NCI-H524 (cell line): ENCODE measurements at regions not wholly inside any gene's neighbourhood (a gene's known extent, or its start where the extent isn't known, plus 50 kb on each side); places are given as distances from the start of the nearest gene placed in this dataset.

Experiments
- DNase-seq, 2 experiments: peaks; one replicate each; lab custom pipeline; 2025; lab: John Stamatoyannopoulos, UW

DNA sequence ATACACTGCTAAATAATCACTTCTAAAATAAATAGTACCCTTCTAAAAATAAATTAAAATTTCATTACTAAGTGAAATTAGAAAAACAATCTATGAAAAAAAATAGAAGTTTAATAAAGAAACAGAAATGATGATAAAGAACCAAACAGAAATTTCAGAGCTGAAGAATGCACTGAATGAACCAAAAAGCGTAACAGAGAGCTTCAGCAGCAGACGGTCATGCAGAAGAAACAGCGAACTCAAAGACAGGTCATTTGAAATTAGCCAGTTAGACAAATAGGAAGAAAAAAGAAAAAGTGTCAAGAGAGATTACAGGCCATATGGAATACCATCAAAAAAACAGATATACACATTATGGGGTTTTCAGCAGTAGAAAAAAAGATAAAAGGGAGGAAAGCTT lies 706.7 kb downstream of the TBC1D32 start:
- no peak for DNase-seq

DNA sequence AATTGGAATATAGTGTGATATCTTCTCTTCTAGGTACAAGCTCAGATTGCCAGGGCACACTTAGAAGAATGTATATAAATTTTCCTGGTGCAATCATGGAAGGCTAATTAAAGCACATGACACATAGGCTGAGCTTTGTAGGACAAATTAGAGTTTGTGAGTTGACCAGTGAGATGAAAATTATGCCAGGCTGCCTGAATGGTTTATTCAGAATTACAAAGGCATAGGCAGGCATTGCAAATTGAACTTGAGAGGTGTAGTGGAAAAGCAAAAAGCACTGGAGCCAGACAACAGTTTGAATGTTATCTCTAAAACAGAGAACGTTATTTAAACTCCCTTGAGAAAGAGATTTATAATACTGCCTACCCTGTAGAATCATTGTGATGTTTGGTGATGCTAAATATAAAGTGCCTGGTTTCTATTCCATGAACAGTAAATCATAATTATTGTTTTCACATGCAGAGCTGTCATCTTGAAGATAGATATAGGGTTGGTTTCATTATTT lies 712.1 kb downstream of the TBC1D32 start:
- no peak for DNase-seq

DNA sequence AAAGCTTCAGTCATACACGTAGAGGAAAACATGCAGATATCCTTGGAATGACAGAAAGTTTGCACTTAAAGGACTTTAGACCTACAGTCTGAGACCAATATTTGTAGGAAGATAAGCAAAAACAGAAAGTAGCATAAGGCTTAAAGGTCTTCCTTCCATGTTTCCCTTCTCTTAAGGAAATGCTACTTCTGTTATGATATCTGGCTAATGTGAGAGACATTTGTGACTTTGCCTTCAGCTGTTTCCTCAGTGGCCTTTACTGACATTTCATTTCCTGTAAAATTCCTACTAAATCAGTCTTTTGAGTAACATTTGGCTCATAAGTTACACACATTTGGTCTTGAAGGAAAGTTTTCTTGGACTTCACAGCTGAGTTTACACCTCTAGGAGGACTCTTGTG lies 713.4 kb downstream of the TBC1D32 start:
- DNase-seq: no peak

DNA sequence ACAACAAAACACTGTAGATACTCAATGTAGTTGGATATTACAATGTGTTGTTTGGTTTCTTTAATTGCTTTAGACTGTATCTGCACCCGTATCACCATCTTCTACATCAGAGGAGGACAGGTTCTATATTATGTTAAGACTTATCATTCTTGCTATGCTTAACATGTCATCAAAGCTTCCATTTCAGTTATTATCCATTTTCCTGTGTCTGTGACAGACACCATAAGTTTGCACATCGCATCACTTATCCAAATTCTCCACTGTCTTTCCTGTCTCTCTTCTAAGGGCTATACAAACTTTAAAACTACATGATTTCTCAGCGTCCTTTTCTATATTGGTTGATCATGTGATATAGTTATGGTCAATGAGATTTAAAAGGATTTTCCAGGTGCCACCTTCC lies 719.0 kb downstream of the TBC1D32 start:
- no peak for DNase-seq

DNA sequence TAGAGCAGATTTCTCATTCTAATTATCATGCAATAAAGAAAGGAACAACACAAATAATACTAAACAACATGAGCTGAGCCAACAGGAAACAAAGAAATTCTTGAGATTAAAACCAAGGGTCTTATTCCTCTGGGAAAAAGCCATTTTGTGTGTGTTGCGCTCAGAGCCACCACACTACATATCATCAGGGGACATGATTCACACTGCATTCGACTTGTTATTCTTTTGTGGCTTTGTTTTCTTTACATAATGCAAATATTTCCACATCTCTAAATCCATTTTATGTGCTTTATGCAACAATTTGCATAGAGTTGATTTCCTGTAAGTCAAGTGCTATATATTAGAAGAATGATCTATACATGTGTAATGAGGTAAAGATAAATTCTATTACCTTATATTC lies 719.6 kb downstream of the TBC1D32 start:
- DNase-seq: no peak

DNA sequence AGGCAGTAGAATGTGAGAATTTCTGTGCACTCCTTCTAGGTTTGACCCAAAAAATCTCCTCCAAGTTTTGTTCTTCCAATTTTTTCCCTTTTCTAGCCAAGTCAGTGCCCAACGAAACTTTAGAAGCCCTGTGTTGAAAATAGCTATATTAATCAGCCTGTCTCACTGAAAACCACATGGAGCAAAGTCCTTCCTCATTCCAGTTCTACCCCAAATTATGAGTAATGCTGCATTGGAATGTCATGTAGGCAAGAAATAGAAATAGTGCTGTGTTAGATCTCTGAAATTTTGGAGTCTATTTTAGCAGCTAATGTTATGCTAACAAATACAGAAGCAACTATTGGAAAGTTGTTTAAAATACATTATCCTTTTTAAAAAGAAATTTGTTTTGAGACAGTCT lies 725.5 kb downstream of the TBC1D32 start:
- DNase-seq: no peak

DNA sequence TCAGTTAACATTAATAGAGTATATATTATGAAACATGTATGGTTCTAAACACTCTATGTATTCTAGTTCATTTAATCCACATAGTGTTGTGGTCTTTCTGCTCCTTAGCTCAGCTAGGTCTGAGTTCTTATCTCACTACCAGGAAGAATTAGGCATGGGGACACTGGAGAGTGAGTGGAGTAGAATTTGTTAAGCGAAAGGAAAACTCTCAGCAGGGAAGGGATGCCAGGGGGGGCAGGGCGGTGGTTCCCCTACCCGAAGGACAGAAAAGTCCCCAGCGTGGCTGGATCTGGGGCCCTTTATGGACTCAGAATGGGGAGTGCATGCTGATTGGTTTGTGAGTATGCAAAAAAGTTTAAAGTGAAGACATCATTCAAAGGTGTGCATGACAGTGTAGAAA lies 727.5 kb downstream of the TBC1D32 start:
- DNase-seq: no peak

DNA sequence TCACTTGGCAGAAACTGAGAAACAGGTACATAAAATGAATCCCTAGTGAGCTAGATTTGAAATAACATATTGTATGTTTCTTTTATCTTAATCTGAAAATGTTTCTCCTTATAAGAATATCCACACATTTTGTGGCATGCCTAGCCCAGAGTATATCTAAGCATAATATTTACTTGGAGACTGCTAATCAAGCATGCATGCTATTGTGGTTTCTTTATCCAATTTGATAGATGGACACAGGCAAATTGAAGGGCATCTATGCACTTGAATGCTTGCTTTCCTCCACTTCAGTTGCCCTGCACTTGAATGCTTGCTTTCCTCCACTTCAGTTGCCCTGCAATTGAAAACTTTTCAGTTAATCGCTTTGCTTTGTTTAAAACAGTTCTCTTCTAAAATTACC lies 729.8 kb downstream of the TBC1D32 start:
- no peak for DNase-seq

DNA sequence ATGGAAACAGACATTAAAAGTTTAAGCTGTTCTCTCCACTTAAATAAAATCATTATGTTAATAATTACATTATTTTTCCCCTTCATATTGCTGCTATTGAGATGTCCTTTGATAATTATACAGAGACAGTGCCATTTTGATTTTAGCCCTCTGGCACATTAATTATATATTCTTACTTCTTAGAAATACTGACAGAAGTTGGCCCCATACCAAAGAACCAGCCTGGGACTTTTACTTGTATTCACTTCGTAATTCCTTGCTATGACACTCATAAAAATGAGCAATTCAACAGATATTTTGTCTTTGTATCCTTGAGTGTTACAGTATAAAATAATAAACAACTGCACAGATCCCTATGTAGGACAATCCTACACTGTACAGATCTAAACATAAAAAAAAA lies 743.7 kb downstream of the TBC1D32 start:
- no peak for DNase-seq

DNA sequence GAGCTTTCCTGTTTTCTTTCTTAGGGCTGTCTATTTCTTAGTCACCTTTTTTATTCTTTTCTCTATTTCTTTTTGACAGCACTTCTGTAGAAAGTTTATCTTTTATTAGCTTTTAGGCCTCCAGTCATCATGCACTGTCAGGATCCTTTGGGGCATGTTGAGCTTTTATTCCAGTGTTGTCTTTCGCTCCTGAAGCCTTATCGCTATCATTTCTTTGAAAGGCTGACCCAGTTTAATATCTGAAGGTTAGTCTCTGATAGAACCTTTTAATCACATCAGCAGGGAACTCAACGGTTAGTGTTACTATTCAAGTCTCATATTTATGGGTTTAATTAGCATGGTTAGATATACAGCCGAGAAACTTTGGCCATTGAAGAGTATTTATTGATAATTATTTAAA lies 745.9 kb downstream of the TBC1D32 start:
- no peak for DNase-seq

DNA sequence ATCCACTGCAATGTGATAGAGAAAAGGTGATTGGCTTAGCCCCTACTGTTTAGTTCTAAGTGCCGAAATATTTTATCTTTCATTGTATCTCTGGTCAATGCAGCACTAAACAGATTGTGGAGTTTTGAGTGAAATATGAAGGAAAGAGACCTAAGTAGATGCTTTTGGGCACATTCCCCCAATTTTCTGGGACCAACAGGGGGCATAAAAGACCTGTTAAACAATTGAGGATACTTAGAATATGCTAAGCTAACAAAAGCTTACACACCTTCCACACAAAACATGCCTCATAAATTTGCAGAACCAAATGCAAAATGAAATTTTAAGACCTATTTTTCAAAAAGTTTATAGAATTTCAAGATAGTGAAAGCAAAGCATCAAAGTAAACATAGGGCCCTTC lies 746.9 kb downstream of the TBC1D32 start:
- DNase-seq: no peak

DNA sequence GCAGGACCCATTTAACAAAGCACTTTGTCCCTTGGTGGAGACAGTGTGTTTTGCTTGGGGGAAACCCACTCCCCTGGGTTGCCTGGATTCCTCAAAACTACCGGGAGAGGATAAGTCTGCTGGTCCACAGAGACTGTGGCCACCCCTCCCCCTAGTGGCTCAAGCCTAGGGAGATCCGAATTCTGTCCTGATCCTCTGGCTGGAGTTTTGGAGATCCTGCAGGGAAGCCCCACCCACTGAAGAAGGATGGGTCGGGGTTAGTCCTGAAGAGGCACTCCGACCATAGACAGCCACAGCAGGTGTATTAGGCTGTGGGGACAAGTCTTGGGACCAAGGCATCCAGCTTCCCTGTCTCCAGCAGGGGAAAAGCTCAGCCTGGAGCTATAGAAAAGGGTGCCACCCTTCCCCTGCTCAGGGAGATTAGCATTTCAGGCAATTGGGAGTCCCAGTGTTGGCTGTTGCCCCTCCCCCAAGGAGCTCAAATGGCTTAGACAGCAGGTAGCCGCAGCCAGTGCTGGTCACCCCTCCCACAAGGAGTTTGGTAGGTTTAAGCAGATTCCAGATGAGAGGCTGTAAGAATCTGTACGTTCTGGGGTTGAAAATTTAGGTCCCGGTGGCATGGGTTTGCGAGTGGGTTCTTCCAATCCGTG lies 750.0 kb downstream of the TBC1D32 start:
- DNase-seq: no peak

DNA sequence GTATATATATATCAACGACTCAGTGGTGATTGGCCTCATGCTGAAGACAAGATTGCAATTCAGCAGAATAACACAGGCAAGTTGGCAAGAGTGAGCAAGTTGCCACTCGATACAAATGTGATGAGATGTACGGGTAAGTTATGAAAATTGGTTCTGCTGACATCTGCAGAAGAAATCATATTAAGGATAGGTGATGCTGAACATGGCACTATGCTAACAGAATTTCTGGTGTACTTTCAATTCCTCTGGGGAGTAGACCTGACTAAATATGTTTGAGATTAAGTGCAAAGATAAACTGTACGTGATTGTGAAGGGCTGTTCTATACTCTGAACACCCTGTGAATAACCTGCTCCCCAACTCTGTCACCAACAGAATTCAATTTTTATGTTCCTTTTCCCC lies 758.2 kb downstream of the TBC1D32 start:
- no peak for DNase-seq

DNA sequence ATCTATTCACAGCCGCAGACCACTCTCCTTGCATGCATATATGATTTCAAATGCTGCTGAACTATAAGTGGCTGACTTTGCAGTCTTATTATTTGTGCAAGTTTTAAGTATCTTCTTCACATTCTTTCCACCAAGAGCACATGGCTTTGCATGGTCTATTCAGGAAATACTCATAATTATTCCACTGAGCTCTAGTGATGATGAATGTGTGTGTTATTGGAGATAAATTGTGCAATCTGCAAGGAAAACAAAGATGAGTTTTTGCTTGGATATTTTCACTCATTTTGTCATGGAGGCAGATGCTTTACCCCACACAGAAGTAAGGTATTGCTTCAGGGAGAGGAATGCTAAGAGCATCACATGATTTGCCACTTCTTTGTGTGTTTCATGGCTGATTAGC lies 764.6 kb downstream of the TBC1D32 start:
- no peak for DNase-seq

DNA sequence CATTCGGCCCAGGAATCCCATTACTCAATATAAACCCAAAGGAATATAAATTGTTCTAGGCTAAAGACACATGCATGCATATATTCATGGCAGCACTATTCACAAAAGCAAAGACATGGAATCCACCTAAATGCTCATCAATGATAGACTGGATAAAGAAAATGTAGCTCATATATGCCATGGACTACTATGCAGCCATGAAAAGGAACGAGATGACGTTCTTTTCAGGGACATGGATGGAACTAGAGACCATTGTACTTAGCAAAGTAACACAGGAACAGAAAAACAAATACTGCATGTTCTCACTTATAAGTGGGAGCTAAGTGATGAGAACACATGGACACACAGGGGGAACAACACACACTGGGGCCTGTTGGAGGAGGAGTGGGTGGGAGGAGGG lies 769.5 kb downstream of the TBC1D32 start:
- no peak for DNase-seq

DNA sequence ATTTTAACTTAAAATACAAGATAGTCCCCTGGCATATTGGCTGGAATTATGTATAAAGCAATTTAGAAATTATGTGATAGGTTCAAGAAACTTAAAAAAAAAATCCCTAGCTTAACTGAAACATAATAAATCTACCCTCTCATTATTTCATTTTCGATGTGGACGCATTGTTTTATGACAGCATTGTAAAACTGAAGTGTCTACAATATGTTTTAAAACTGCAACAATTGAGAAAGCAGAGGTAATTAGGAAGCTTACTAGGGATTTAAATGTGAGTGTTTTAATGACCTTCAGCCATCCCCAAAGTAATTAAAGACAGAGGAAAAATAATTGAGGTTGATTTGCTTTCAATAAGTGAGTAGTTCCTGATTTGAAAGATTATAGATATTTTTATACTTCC lies 776.0 kb downstream of the TBC1D32 start:
- DNase-seq: peak; percentile 6 to 55

DNA sequence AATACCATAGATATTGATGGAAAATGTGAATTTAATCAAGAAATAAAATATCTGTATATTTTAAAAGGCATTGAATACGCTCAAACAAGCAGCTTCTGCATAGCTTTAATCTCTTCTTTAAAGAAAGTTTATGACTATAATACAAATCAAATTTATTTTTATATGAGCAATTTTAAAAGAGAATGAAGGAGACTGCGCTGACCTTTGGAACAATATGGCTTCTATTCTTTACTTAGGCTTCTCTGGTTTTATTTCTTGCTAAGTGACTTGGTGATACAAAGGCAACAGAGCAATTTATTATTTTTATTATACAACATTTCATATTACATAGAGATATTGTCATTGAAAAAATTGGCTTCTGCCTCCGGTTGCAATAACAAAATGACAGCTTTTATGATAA lies 776.7 kb downstream of the TBC1D32 start:
- DNase-seq: no peak

DNA sequence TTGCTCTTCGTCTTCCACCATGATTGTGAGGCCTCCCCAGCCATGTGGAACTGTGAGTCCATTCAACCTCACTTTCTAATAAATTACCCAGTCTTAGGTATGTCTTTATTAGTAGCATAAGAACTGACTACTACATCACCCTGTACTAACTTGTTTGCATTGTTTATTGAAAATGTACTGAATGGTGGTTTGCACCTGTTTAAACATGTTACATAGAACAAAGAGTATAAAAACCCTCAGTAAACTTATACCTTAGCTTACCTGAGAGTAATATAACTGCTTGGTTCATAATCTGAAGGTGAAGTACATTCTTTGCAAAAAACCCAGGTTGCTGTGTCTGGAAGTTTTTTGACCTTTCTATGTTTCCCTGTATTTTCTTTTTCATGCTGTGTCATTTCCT lies 777.8 kb downstream of the TBC1D32 start:
- DNase-seq: no peak

DNA sequence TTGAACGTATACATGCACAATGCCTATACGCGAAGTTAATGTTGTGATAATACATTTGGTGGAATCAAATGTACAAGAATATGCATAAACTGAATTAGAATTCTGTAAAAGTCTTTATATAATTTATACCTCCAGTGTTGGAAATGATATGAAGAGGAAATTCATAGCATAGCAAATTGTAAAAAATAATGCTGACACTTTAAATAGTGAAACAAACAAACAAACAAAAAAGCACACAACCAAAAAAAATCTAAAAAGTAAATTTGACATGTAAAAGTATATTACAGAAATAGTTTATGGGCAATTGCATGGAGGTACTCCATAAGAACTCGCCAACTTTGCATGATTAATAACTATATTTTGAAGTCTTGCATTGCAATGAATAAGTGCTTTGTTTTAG lies 780.9 kb downstream of the TBC1D32 start:
- DNase-seq: no peak

DNA sequence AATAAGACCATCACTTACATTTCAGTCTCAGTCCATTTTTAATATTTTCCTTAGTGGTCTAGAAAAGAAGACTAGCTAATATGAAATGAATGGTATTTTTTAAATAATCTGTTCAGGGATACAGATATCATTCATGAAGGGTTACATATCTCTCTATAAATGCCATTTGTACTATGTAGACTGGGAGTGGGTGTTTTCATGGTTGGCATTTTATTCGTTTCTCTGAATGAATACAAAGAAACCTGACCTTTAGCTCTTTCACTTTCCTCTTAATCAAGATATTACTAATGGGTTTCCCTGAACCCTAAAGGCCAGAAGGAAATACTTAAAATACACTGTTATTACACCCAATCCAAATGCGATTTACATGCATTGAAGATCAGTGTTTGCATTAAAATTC lies 788.9 kb downstream of the TBC1D32 start:
- DNase-seq: no peak

DNA sequence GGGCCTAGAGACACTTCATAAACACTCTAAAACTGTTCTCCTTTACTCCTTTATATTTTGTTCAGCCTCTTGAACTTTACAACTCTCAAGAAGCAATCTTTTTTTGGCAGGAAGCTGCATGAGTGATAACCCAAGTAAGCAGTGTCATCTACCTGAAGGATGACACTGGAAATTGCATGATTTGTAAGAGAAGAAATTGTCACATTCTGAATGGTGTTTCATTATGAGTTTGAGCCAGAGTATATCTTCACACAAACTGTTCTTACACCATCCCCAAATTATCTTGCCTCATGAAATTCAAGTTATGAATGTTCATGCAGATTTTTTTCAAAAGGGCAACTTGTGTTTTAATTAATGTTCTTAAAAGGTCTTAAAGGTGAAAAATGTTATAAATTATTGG lies 799.3 kb downstream of the TBC1D32 start:
- no peak for DNase-seq

DNA sequence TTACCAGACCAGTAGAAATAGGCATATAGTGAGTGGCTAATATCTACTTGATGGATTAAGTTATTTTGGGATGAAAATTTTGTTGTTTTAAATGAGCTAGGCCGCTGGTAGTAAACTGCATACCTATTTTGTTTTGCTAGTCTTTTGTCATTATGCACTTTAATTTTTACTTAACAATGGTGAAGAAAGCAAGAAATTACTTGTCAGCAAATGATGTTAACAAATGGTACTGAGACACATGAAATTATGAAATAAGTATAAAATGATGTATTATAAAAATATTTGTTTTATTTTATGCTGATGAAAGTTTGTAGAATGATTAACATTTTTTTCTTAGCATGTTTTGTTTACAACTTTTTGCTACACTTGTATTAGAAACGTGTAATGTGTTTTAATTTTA lies 807.7 kb downstream of the TBC1D32 start:
- no peak for DNase-seq

DNA sequence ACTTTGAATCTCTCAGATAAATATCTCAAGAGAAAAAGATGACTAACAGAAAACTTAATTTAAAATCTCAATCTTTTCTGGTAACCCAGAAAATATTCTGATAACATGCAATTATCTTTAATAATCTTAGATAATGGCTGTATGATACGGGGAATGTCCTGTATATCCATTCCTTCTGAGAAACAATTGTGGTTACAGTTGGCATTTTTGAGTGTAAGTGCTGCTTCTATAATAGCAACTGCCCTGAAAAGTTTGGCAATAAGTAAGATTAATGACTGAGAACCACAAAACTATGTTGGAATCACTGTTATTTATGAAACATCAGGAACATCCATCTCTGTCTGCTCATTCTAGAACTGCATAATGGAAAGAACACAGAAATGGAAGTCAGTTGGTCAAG lies 819.7 kb downstream of the TBC1D32 start:
- no peak for DNase-seq

DNA sequence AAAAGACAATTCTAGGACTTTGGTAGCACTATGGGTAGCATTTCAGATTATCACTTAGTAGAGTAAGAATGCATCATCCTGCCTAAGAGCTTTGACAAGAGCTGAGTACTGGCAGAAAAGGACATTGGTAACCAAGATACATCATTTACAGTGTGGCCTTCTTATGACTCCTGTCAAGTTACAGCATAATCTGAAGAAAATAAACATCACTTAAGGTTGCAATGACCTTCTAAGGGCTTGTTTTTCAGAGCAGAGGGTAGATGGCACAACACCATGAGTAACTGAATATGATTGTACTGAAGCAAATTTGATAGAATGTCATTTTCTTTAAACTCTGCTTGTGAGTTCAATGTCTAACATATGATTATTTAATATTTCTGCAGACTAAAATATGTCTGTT lies 822.6 kb downstream of the TBC1D32 start:
- DNase-seq: no peak

DNA sequence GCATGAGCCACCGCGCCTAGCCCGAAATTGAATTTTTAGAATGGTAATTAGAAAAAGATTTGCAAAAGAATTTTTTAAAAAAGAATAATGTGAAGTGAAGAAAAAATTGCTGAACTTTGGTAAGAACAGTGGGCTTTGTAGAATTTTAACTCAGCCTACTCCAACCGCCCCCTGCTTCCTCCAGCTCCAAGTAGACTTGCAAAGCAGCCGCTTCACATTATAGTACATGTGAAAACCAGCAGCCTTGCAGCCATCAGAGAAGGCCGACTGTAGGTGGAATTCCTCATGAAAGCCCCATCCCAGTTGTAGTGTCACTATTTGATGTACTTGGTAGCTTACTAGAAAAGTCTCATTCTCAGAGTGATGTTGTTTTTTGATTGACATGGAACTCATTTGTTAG lies 835.6 kb downstream of the TBC1D32 start:
- no peak for DNase-seq
